SK-N-SH treated with all-trans-retinoic acid at 6 μM for 48 hours (cell line): ENCODE measurements at regions not wholly inside any gene's neighbourhood (a gene's known extent, or its start where the extent isn't known, plus 50 kb on each side); places are given as distances from the start of the nearest gene placed in this dataset.

Experiments
- ATAC-seq: fragments of 200-7000 bp; cut with Tn5 transposase; 3 replicates; pipeline ENCODE4 v1.9.1; 2020; ENCODE audit warnings: mild to moderate bottlenecking, moderate library complexity
- ESRRG ChIP-seq: fragments of 250-450 bp; sonication (Bioruptor Pico); IDR thresholded peaks from 2 replicates; pipeline ENCODE4 v1.6.1; 2021; ENCODE audit warnings: mild to moderate bottlenecking
- GLIS3 ChIP-seq: fragments of 250-450 bp; sonication (Bioruptor Pico); IDR thresholded peaks from 2 replicates; pipeline ENCODE4 v1.5.0; 2020; ENCODE audit warnings: mild to moderate bottlenecking, moderate library complexity
- ISL1 ChIP-seq: fragments of 250-450 bp; sonication (Bioruptor Pico); IDR thresholded peaks from 2 replicates; pipeline ENCODE4 v2.1.2; 2022; ENCODE audit warnings: mild to moderate bottlenecking, moderate library complexity
- RARB ChIP-seq: fragments of 250-450 bp; sonication (Bioruptor Pico); IDR thresholded peaks from 2 replicates; pipeline ENCODE4 v1.8.0; 2021; ENCODE audit warnings: mild to moderate bottlenecking, moderate library complexity
- SNAI2 ChIP-seq: fragments of 250-450 bp; sonication (Bioruptor Pico); IDR thresholded peaks from 2 replicates; pipeline ENCODE4 v1.5.0; 2020; ENCODE audit warnings: mild to moderate bottlenecking, moderate library complexity
- ZC3H10 ChIP-seq: fragments of 250-450 bp; sonication (Bioruptor Pico); IDR thresholded peaks from 2 replicates; pipeline ENCODE4 v1.5.1; 2021; ENCODE audit warnings: mild to moderate bottlenecking, moderate library complexity
- ZFP3 ChIP-seq: fragments of 250-450 bp; sonication (Bioruptor Pico); IDR thresholded peaks from 2 replicates; pipeline ENCODE4 v1.5.0; 2020; ENCODE audit warnings: mild to moderate bottlenecking, moderate library complexity
- ZFP30 ChIP-seq: fragments of 450-650 bp; formaldehyde crosslinking; IDR thresholded peaks from 2 replicates; pipeline ENCODE4 v1.5.0; 2022; ENCODE audit warnings: mild to moderate bottlenecking, moderate library complexity
- ZNF565 ChIP-seq: fragments of 450-650 bp; formaldehyde crosslinking; conservative IDR thresholded peaks from 2 replicates; pipeline ENCODE4 v1.5.0; 2020; ENCODE audit warnings: low read depth, mild to moderate bottlenecking, moderate library complexity
- ZNF70 ChIP-seq: fragments of 450-650 bp; formaldehyde crosslinking; IDR thresholded peaks from 2 replicates; pipeline ENCODE4 v1.5.0; 2020; ENCODE audit warnings: mild to moderate bottlenecking, moderate library complexity
- ZNF8 ChIP-seq: fragments of 450-650 bp; formaldehyde crosslinking; IDR thresholded peaks from 2 replicates; pipeline ENCODE4 v1.5.0; 2020; ENCODE audit warnings: mild to moderate bottlenecking, moderate library complexity
- TF ChIP-seq, protein P1 (sequence below): fragments of 250-450 bp; sonication (Bioruptor Pico); IDR thresholded peaks from 2 replicates; pipeline ENCODE4 v1.5.0; 2020; ENCODE audit warnings: mild to moderate bottlenecking, moderate library complexity
- TF ChIP-seq, protein P2 (sequence below): fragments of 250-450 bp; sonication (Bioruptor Pico); IDR thresholded peaks from 2 replicates; pipeline ENCODE4 v1.8.0; 2020; ENCODE audit warnings: mild to moderate bottlenecking, moderate library complexity, borderline replicate concordance
- TF ChIP-seq, protein P3 (sequence below): fragments of 250-450 bp; sonication (Bioruptor Pico); IDR thresholded peaks from 2 replicates; pipeline ENCODE4 v1.5.1; 2020; ENCODE audit warnings: low read depth, mild to moderate bottlenecking, moderate library complexity
- TF ChIP-seq, protein P4 (sequence below): fragments of 250-450 bp; sonication (Bioruptor Pico); IDR thresholded peaks from 2 replicates; pipeline ENCODE4 v1.5.1; 2021; ENCODE audit warnings: mild to moderate bottlenecking, moderate library complexity

DNA sequence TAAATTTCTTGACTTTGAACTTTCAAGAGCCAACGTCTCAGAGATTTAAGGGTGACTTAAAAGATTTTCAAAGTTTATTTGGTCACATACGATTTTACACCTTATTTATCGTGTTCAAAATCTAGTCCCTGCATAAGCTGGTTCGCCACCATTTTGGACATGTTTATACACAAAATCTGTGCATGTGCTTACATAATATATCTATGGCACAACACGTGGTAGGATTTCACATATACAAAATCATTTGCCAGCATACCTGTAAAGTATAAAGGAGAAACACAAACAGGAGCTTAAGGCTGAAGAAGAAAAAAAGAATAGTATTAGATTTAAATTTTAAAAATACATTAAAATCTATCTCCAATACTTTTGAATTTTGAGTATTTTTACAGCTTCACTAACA lies 190.0 kb upstream of the KYNU start:
- ATAC-seq, result no peak
- no peak for TF ChIP-seq ZFP30 (CRISPR knock-in tag)
- TF ChIP-seq ISL1 (CRISPR knock-in tag), result no peak
- TF ChIP-seq, protein P1, sequence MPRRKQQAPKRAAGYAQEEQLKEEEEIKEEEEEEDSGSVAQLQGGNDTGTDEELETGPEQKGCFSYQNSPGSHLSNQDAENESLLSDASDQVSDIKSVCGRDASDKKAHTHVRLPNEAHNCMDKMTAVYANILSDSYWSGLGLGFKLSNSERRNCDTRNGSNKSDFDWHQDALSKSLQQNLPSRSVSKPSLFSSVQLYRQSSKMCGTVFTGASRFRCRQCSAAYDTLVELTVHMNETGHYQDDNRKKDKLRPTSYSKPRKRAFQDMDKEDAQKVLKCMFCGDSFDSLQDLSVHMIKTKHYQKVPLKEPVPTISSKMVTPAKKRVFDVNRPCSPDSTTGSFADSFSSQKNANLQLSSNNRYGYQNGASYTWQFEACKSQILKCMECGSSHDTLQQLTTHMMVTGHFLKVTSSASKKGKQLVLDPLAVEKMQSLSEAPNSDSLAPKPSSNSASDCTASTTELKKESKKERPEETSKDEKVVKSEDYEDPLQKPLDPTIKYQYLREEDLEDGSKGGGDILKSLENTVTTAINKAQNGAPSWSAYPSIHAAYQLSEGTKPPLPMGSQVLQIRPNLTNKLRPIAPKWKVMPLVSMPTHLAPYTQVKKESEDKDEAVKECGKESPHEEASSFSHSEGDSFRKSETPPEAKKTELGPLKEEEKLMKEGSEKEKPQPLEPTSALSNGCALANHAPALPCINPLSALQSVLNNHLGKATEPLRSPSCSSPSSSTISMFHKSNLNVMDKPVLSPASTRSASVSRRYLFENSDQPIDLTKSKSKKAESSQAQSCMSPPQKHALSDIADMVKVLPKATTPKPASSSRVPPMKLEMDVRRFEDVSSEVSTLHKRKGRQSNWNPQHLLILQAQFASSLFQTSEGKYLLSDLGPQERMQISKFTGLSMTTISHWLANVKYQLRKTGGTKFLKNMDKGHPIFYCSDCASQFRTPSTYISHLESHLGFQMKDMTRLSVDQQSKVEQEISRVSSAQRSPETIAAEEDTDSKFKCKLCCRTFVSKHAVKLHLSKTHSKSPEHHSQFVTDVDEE (CRISPR knock-in tag), result no peak
- no peak for TF ChIP-seq RARB (CRISPR knock-in tag)
- TF ChIP-seq SNAI2 (CRISPR knock-in tag), result no peak
- no peak for TF ChIP-seq GLIS3 (CRISPR knock-in tag)
- TF ChIP-seq ZFP3, result no peak
- TF ChIP-seq, protein P2, sequence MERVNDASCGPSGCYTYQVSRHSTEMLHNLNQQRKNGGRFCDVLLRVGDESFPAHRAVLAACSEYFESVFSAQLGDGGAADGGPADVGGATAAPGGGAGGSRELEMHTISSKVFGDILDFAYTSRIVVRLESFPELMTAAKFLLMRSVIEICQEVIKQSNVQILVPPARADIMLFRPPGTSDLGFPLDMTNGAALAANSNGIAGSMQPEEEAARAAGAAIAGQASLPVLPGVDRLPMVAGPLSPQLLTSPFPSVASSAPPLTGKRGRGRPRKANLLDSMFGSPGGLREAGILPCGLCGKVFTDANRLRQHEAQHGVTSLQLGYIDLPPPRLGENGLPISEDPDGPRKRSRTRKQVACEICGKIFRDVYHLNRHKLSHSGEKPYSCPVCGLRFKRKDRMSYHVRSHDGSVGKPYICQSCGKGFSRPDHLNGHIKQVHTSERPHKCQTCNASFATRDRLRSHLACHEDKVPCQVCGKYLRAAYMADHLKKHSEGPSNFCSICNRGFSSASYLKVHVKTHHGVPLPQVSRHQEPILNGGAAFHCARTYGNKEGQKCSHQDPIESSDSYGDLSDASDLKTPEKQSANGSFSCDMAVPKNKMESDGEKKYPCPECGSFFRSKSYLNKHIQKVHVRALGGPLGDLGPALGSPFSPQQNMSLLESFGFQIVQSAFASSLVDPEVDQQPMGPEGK (CRISPR knock-in tag), result no peak
- no peak for TF ChIP-seq ESRRG (CRISPR knock-in tag)
- TF ChIP-seq, protein P3, sequence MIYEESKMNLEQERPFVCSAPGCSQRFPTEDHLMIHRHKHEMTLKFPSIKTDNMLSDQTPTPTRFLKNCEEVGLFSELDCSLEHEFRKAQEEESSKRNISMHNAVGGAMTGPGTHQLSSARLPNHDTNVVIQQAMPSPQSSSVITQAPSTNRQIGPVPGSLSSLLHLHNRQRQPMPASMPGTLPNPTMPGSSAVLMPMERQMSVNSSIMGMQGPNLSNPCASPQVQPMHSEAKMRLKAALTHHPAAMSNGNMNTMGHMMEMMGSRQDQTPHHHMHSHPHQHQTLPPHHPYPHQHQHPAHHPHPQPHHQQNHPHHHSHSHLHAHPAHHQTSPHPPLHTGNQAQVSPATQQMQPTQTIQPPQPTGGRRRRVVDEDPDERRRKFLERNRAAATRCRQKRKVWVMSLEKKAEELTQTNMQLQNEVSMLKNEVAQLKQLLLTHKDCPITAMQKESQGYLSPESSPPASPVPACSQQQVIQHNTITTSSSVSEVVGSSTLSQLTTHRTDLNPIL (CRISPR knock-in tag), result no peak

DNA sequence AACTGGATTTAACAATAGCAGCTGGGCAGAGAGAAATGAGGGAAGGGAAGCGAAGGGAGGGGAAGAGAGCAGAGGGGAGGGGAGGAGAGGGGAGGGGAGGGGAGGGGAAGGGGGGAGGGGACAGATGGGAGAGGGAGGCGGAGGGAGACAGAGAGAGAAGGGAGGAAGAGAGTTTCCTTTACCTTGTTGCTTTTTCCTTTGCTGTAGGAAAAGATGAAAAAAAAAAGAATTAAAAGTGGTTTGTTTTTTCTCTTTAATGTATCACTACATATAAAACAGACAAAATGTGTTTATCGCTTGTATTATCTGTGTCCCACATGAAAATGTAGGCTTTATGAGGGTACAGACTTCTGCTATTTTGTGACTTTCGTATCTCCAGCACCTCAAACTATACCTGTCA lies 190.4 kb upstream of the KYNU start:
- no peak for ATAC-seq
- TF ChIP-seq ISL1 (CRISPR knock-in tag) (no peak), ZC3H10 (CRISPR knock-in tag) (no peak), GLIS3 (CRISPR knock-in tag) (no peak), ZNF70 (CRISPR knock-in tag) (no peak), ZNF565 (CRISPR knock-in tag) (no peak)
- TF ChIP-seq, protein P4, sequence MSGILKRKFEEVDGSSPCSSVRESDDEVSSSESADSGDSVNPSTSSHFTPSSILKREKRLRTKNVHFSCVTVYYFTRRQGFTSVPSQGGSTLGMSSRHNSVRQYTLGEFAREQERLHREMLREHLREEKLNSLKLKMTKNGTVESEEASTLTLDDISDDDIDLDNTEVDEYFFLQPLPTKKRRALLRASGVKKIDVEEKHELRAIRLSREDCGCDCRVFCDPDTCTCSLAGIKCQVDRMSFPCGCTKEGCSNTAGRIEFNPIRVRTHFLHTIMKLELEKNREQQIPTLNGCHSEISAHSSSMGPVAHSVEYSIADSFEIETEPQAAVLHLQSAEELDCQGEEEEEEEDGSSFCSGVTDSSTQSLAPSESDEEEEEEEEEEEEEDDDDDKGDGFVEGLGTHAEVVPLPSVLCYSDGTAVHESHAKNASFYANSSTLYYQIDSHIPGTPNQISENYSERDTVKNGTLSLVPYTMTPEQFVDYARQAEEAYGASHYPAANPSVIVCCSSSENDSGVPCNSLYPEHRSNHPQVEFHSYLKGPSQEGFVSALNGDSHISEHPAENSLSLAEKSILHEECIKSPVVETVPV (CRISPR knock-in tag), result no peak
- TF ChIP-seq, protein P2 (CRISPR knock-in tag), result no peak

DNA sequence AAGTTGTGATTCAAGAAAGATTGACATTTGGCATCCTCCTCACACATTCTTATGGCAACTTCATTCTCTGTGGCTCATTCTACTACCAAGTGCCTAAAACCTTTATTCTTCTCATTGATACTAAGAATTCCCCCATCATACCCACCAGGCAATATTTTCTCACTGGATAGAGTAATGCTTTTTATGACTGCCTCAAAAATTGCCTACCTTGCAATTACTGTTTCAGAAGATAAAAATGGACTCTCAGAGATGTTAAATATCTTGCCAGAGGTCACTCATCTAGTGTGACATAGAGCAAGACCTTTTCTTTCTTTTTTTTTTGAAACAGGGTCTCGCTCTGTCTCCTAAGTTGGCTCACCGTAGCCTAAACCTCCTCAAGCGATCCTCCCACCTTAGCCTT lies 192.8 kb upstream of the KYNU start:
- ATAC-seq, result no peak
- TF ChIP-seq ZNF8, result no peak
- TF ChIP-seq, protein P3 (CRISPR knock-in tag), result no peak
- TF ChIP-seq, protein P2 (CRISPR knock-in tag), result no peak
